Effector memory CD4-positive, alpha-beta T cell (primary cell): ENCODE measurements at regions not wholly inside any gene's neighbourhood (a gene's known extent, or its start where the extent isn't known, plus 50 kb on each side); places are given as distances from the start of the nearest gene placed in this dataset.

Experiments
- DNase-seq, 3 donors: peaks; one replicate each; pipeline ENCODE4 v3.0.0-alpha.2; 2020
- H3K27ac ChIP-seq: 2 replicates; pipeline ENCODE4 v1.7.0; 2013; ENCODE audit warnings: mild to moderate bottlenecking, low read length, moderate library complexity; ENCODE audit not compliant: insufficient read depth, poor library complexity, severe bottlenecking
- H3K27me3 ChIP-seq: replicated peaks from 2 replicates; pipeline ENCODE4 v1.7.0; 2013; ENCODE audit warnings: mild to moderate bottlenecking, low read length; ENCODE audit not compliant: insufficient read depth, control insufficient read depth, poor library complexity, severe bottlenecking
- H3K36me3 ChIP-seq: 2 replicates; pipeline ENCODE4 v1.7.0; 2013; ENCODE audit warnings: mild to moderate bottlenecking, low read length, moderate library complexity; ENCODE audit not compliant: control insufficient read depth, insufficient read depth
- H3K4me1 ChIP-seq: 2 replicates; pipeline ENCODE4 v1.7.0; 2013; ENCODE audit warnings: low read length, mild to moderate bottlenecking; ENCODE audit not compliant: control insufficient read depth, insufficient read depth, poor library complexity, severe bottlenecking
- H3K4me3 ChIP-seq: 2 replicates; pipeline ENCODE4 v1.7.0; 2013; ENCODE audit warnings: low read length, low read depth, mild to moderate bottlenecking; ENCODE audit not compliant: insufficient read depth, poor library complexity, severe bottlenecking
- H3K9me3 ChIP-seq: 2 replicates; pipeline ENCODE4 v1.7.0; 2013; ENCODE audit warnings: mild to moderate bottlenecking, low read length, moderate library complexity; ENCODE audit not compliant: control insufficient read depth

- no peaks in the 10 kb centered on the region for H3K9me3 ChIP-seq
Measured at GRCh38 chr9:28915202-28915930, 1342.1 kb upstream of the C9orf72 start.

GRCh38 chr9:28916348-28916747 is 1343.1 kb upstream of the C9orf72 start:
- Histone ChIP-seq H3K27ac (no peak overlapping the region), H3K9me3 (no peaks in the 10 kb centered on the region), H3K4me1 (no peaks in the 10 kb centered on the region), H3K36me3 (no peaks in the 10 kb centered on the region), H3K4me3 (no peak overlapping the region), H3K27me3 (no peaks in the 10 kb centered on the region)
- DNase-seq: no peak

More at GRCh38 chr9:28915202-28915930, 1342.1 kb upstream of the C9orf72 start:
- Histone ChIP-seq H3K36me3 (no peaks in the 10 kb centered on the region), H3K4me3 (no peak overlapping the region), H3K27me3 (no peaks in the 10 kb centered on the region), H3K4me1 (no peaks in the 10 kb centered on the region), H3K27ac (no peak overlapping the region)
- DNase-seq: no peak

- H3K36me3 ChIP-seq: no peaks in the 10 kb centered on the region
- H3K9me3 ChIP-seq: no peaks in the 10 kb centered on the region
- H3K27ac ChIP-seq: no peak overlapping the region
- H3K4me1 ChIP-seq: no peaks in the 10 kb centered on the region
- no peaks in the 10 kb centered on the region for H3K27me3 ChIP-seq
- H3K4me3 ChIP-seq: no peak overlapping the region
- DNase-seq: no peak
Measured at GRCh38 chr9:28921857-28922500, 1348.7 kb upstream of the C9orf72 start.

- Histone ChIP-seq H3K4me1 (no peaks in the 10 kb centered on the region), H3K4me3 (no peak overlapping the region), H3K36me3 (no peaks in the 10 kb centered on the region), H3K27ac (no peak overlapping the region), H3K9me3 (no peaks in the 10 kb centered on the region), H3K27me3 (no peaks in the 10 kb centered on the region)
- DNase-seq: no peak
Measured at GRCh38 chr9:28922891-28923290, 1349.6 kb upstream of the C9orf72 start.

- Histone ChIP-seq H3K36me3 (no peaks in the 10 kb centered on the region), H3K27ac (no peak overlapping the region), H3K4me1 (no peaks in the 10 kb centered on the region), H3K9me3 (no peaks in the 10 kb centered on the region), H3K27me3 (no peaks in the 10 kb centered on the region), H3K4me3 (no peak overlapping the region)
- DNase-seq: no peak
Measured at GRCh38 chr9:28923351-28923750, 1350.1 kb upstream of the C9orf72 start.

- no peak for DNase-seq
- Histone ChIP-seq H3K9me3 (no peaks in the 10 kb centered on the region), H3K36me3 (no peaks in the 10 kb centered on the region), H3K4me3 (no peak overlapping the region), H3K27me3 (no peaks in the 10 kb centered on the region), H3K27ac (no peak overlapping the region), H3K4me1 (no peaks in the 10 kb centered on the region)
Measured at GRCh38 chr9:28925157-28925556, 1351.9 kb upstream of the C9orf72 start.

- no peak for DNase-seq
- no peaks in the 10 kb centered on the region for H3K4me1 ChIP-seq
Measured at GRCh38 chr9:28926306-28926705, 1353.0 kb upstream of the C9orf72 start.

GRCh38 chr9:28927691-28928090 is 1354.4 kb upstream of the C9orf72 start:
- Histone ChIP-seq H3K4me3 (no peak overlapping the region), H3K27me3 (no peaks in the 10 kb centered on the region), H3K36me3 (no peaks in the 10 kb centered on the region), H3K27ac (no peak overlapping the region), H3K9me3 (no peaks in the 10 kb centered on the region), H3K4me1 (no peaks in the 10 kb centered on the region)
- no peak for DNase-seq

More at GRCh38 chr9:28926306-28926705, 1353.0 kb upstream of the C9orf72 start:
- Histone ChIP-seq H3K4me3 (no peak overlapping the region), H3K27ac (no peak overlapping the region), H3K9me3 (no peaks in the 10 kb centered on the region), H3K27me3 (no peaks in the 10 kb centered on the region), H3K36me3 (no peaks in the 10 kb centered on the region)

- Histone ChIP-seq H3K36me3 (no peaks in the 10 kb centered on the region), H3K9me3 (no peaks in the 10 kb centered on the region), H3K4me3 (no peak overlapping the region), H3K4me1 (no peaks in the 10 kb centered on the region), H3K27ac (no peak overlapping the region), H3K27me3 (no peaks in the 10 kb centered on the region)
- DNase-seq: no peak
Measured at GRCh38 chr9:28929433-28929832, 1356.2 kb upstream of the C9orf72 start.

- DNase-seq: no peak
Measured at GRCh38 chr9:28930766-28931165, 1357.5 kb upstream of the C9orf72 start.

More at GRCh38 chr9:28930766-28931165, 1357.5 kb upstream of the C9orf72 start:
- Histone ChIP-seq H3K9me3 (no peaks in the 10 kb centered on the region), H3K27me3 (no peaks in the 10 kb centered on the region), H3K27ac (no peak overlapping the region), H3K4me1 (no peaks in the 10 kb centered on the region), H3K4me3 (no peak overlapping the region), H3K36me3 (no peaks in the 10 kb centered on the region)
